WTC11 (cell line): ENCODE measurements at regions not wholly inside any gene's neighbourhood (a gene's known extent, or its start where the extent isn't known, plus 50 kb on each side); places are given as distances from the start of the nearest gene placed in this dataset.

Experiments used
- ATAC-seq: fragments of 200-7000 bp; cut with Tn5 transposase; 2 replicates; pipeline ENCODE4 v1.10.0; 2021; ENCODE audit warnings: mild to moderate bottlenecking, moderate library complexity
- CTCF ChIA-PET: fragments of 300-600 bp; sonication (Branson Sonifier 250); formaldehyde crosslinking; loops from one replicate; lab custom pipeline; 2021; ENCODE audit warnings: antibody characterized with exemption; lab: Charles Lee
- POLR2A ChIA-PET: fragments of 350-600 bp; sonication (Branson Sonifier 250); formaldehyde crosslinking; loops from one replicate; lab custom pipeline; 2021; ENCODE audit warnings: antibody characterized with exemption; lab: Charles Lee
- DNase-seq: peaks from one replicate; pipeline ENCODE4 v3.0.0; 2021; ENCODE audit warnings: low spot score
- H3K27ac Mint-ChIP-seq: 2 replicates; pipeline ENCODE4 v1.8.0; 2021; ENCODE audit warnings: mixed read lengths
- H3K27me3 Mint-ChIP-seq: 2 replicates; pipeline ENCODE4 v1.8.0; 2021; ENCODE audit warnings: low read depth, mild to moderate bottlenecking, moderate library complexity, mixed read lengths
- H3K36me3 Mint-ChIP-seq: 2 replicates; pipeline ENCODE4 v1.8.0; 2021; ENCODE audit warnings: mixed read lengths
- H3K4me1 Mint-ChIP-seq: 2 replicates; pipeline ENCODE4 v1.8.0; 2022; ENCODE audit warnings: mixed read lengths
- H3K4me3 Mint-ChIP-seq: 2 replicates; pipeline ENCODE4 v1.8.0; 2021; ENCODE audit warnings: mild to moderate bottlenecking, moderate library complexity, mixed read lengths
- H3K9me3 Mint-ChIP-seq: 2 replicates; pipeline ENCODE4 v1.8.0; 2021; ENCODE audit warnings: mixed read lengths
- E2F1 ChIP-seq: sonication (generic); formaldehyde crosslinking; IDR thresholded peaks from 2 replicates; pipeline ENCODE4 v1.8.0; 2022; ENCODE audit warnings: mild to moderate bottlenecking, missing genetic modification reagents
- ELF4 ChIP-seq: sonication (generic); formaldehyde crosslinking; IDR thresholded peaks from 2 replicates; pipeline ENCODE4 v1.8.1; 2022; ENCODE audit warnings: low read depth, mild to moderate bottlenecking, moderate library complexity, missing genetic modification reagents
- ETV6 ChIP-seq: sonication (generic); formaldehyde crosslinking; IDR thresholded peaks from 2 replicates; pipeline ENCODE4 v1.8.1; 2022; ENCODE audit warnings: mild to moderate bottlenecking, missing genetic modification reagents
- FOXK1 ChIP-seq: sonication (generic); formaldehyde crosslinking; IDR thresholded peaks from 2 replicates; pipeline ENCODE4 v1.8.0; 2022; ENCODE audit warnings: mild to moderate bottlenecking, moderate library complexity, missing genetic modification reagents
- HMGXB4 ChIP-seq: sonication (generic); formaldehyde crosslinking; IDR thresholded peaks from 2 replicates; pipeline ENCODE4 v1.8.1; 2023; ENCODE audit warnings: mild to moderate bottlenecking, moderate library complexity, missing genetic modification reagents
- JAZF1 ChIP-seq: fragments of 250-450 bp; sonication (Bioruptor Pico); IDR thresholded peaks from 2 replicates; pipeline ENCODE4 v1.9.0; 2021; ENCODE audit warnings: moderate library complexity, mild to moderate bottlenecking, inconsistent platforms
- KAT7 ChIP-seq: sonication (generic); formaldehyde crosslinking; IDR thresholded peaks from 2 replicates; pipeline ENCODE4 v1.8.1; 2023; ENCODE audit warnings: missing genetic modification reagents, mild to moderate bottlenecking, borderline replicate concordance
- MAX ChIP-seq: sonication (generic); formaldehyde crosslinking; IDR thresholded peaks from 2 replicates; pipeline ENCODE4 v1.8.0; 2022; ENCODE audit warnings: mild to moderate bottlenecking, missing genetic modification reagents
- NR1H2 ChIP-seq: sonication (generic); formaldehyde crosslinking; IDR thresholded peaks from 2 replicates; pipeline ENCODE4 v1.9.0; 2021; ENCODE audit warnings: mild to moderate bottlenecking, moderate library complexity, missing genetic modification reagents
- PRRX2 ChIP-seq: fragments of 250-450 bp; sonication (Bioruptor Pico); IDR thresholded peaks from 2 replicates; pipeline ENCODE4 v1.8.0; 2021; ENCODE audit warnings: mild to moderate bottlenecking
- SOX15 ChIP-seq: fragments of 250-450 bp; sonication (Bioruptor Pico); IDR thresholded peaks from 2 replicates; pipeline ENCODE4 v1.9.0; 2021; ENCODE audit warnings: mild to moderate bottlenecking
- SP1 ChIP-seq: sonication (generic); formaldehyde crosslinking; conservative IDR thresholded peaks from 2 replicates; pipeline ENCODE4 v1.8.1; 2022; ENCODE audit warnings: missing genetic modification reagents
- ZBTB43 ChIP-seq: sonication (generic); formaldehyde crosslinking; IDR thresholded peaks from 2 replicates; pipeline ENCODE4 v1.8.1; 2023; ENCODE audit warnings: mild to moderate bottlenecking, missing genetic modification reagents
- ZNF281 ChIP-seq: sonication (generic); formaldehyde crosslinking; IDR thresholded peaks from 2 replicates; pipeline ENCODE4 v1.8.0; 2023; ENCODE audit warnings: mild to moderate bottlenecking, missing genetic modification reagents
- ZNF317 ChIP-seq: sonication (generic); formaldehyde crosslinking; IDR thresholded peaks from 2 replicates; pipeline ENCODE4 v1.8.1; 2023; ENCODE audit warnings: low read depth, mild to moderate bottlenecking, moderate library complexity, missing genetic modification reagents, borderline replicate concordance
- ZNF416 ChIP-seq: fragments of 250-450 bp; sonication (Bioruptor Pico); IDR thresholded peaks from 2 replicates; pipeline ENCODE4 v1.9.0; 2021; ENCODE audit warnings: mild to moderate bottlenecking, inconsistent platforms
- ZNF671 ChIP-seq: fragments of 250-450 bp; sonication (Bioruptor Pico); IDR thresholded peaks from 2 replicates; pipeline ENCODE4 v1.8.0; 2021; ENCODE audit warnings: mild to moderate bottlenecking
- ZSCAN18 ChIP-seq: fragments of 250-450 bp; sonication (Bioruptor Pico); IDR thresholded peaks from 2 replicates; pipeline ENCODE4 v2.1.2; 2022; ENCODE audit warnings: mild to moderate bottlenecking, moderate library complexity
- TF ChIP-seq, protein P1 (sequence below): sonication (generic); formaldehyde crosslinking; conservative IDR thresholded peaks from 2 replicates; pipeline ENCODE4 v1.8.1; 2022; ENCODE audit warnings: mild to moderate bottlenecking, missing genetic modification reagents
- TF ChIP-seq, protein P2 (sequence below): sonication (generic); formaldehyde crosslinking; IDR thresholded peaks from 2 replicates; pipeline ENCODE4 v1.8.1; 2022; ENCODE audit warnings: low read depth, missing genetic modification reagents, borderline replicate concordance

DNA sequence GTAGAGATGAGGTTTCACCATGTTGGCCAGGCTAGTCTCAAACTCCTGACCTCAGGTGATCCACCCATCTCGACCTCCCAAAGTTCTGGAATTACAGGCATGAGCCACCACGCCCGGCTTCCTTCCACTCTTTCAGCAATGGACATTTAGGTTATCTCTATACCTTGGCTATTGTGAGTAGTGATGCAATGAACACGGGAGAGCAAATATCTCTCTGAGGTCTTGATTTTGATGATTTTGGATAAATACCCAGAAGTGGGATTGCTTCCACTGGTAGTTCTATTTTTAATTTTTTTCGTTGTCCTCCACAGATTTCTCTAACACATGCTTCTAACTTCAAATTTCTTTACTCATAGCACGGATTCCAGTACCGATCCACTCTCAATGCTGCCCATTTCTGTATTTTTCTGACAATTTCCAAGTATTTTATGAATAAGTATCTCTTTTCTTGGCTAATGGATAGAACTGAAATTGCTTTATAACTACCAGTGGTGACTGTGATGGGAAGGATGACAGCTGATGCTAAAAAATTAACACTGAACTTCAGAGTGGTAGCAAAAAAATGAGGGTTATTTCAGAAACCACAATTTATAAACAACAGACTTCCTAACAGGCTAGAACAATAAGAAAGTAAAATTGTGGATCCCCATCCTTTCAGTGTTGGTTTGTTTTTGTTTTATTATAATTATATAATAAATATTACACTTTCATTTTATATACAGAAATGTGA is 327.5 kb upstream of the RUNX1 start:
- CTCF ChIA-PET, result interaction anchor here (0.7 kb wide), 1 partner anchor 691 kb away, joined by 3 read pairs; no protein-coding TSS in a partner anchor
- Mint-ChIP-seq H3K4me3 (no peak overlapping the region), H3K27me3 (no peaks in the 10 kb centered on the region)
- POLR2A ChIA-PET, result no interaction called here
- TF ChIP-seq, protein P1, sequence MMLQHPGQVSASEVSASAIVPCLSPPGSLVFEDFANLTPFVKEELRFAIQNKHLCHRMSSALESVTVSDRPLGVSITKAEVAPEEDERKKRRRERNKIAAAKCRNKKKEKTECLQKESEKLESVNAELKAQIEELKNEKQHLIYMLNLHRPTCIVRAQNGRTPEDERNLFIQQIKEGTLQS (CRISPR knock-in tag), result no peak
- TF ChIP-seq E2F1 (CRISPR knock-in tag) (no peak), SP1 (CRISPR knock-in tag) (no peak), ELF4 (CRISPR knock-in tag) (no peak), HMGXB4 (CRISPR knock-in tag) (no peak), ZNF317 (CRISPR knock-in tag) (no peak), KAT7 (CRISPR knock-in tag) (no peak), FOXK1 (no peak), ZBTB43 (CRISPR knock-in tag) (no peak), ZNF416 (CRISPR knock-in tag) (no peak)
- TF ChIP-seq, all 79 proteins: peak for 0
- ATAC-seq (no peak), DNase-seq (no peak)
- no peak overlapping the region for H3K27ac Mint-ChIP-seq
- H3K36me3 Mint-ChIP-seq, result no peaks in the 10 kb centered on the region
- H3K4me1 Mint-ChIP-seq, result peaks cover 5% of the 10 kb centered on the region
- 0 out of 2 replicates have a peak, but pooled peaks cover 4% of the 10 kb centered on the region for H3K9me3 Mint-ChIP-seq

DNA sequence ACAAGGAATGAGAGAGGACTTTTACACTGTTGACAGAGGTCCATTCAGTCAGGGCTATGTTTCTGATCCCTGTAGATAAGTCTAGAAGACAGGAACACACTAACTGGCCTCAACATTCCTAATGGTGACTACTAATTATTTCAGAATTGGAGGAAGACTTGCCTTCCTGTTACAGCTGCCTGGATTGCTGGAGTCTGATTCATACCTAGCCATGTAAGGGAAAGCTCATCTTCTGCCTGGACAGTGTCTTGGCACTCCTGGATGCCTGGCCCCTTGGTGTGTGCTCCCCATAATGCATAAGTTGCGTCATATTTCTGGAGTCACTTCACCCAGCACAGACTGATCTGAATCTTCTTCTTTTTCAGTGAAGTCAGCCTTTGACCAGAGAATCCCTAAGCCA is 326.0 kb upstream of the RUNX1 start:
- ChIA-PET POLR2A (no interaction called here), CTCF (no interaction called here)
- no peaks in the 10 kb centered on the region for H3K36me3 Mint-ChIP-seq
- DNase-seq (no peak), ATAC-seq (no peak)
- H3K4me1 Mint-ChIP-seq, result peaks cover 5% of the 10 kb centered on the region
- H3K27me3 Mint-ChIP-seq, result no peaks in the 10 kb centered on the region
- H3K9me3 Mint-ChIP-seq, result 0 out of 2 replicates have a peak, but pooled peaks cover 4% of the 10 kb centered on the region
- no peak overlapping the region for H3K4me3 Mint-ChIP-seq
- TF ChIP-seq PRRX2 (no peak), ETV6 (CRISPR knock-in tag) (no peak), SOX15 (CRISPR knock-in tag) (no peak), ZNF671 (CRISPR knock-in tag) (no peak), ZNF281 (no peak), ZSCAN18 (CRISPR knock-in tag) (no peak), MAX (CRISPR knock-in tag) (no peak), NR1H2 (no peak), JAZF1 (CRISPR knock-in tag) (no peak)
- TF ChIP-seq, protein P2, sequence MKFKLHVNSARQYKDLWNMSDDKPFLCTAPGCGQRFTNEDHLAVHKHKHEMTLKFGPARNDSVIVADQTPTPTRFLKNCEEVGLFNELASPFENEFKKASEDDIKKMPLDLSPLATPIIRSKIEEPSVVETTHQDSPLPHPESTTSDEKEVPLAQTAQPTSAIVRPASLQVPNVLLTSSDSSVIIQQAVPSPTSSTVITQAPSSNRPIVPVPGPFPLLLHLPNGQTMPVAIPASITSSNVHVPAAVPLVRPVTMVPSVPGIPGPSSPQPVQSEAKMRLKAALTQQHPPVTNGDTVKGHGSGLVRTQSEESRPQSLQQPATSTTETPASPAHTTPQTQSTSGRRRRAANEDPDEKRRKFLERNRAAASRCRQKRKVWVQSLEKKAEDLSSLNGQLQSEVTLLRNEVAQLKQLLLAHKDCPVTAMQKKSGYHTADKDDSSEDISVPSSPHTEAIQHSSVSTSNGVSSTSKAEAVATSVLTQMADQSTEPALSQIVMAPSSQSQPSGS (CRISPR knock-in tag), result no peak
- no peak overlapping the region for H3K27ac Mint-ChIP-seq
